Glutamatergic neuron (in vitro differentiated cells): ENCODE measurements at regions not wholly inside any gene's neighbourhood (a gene's known extent, or its start where the extent isn't known, plus 50 kb on each side); places are given as distances from the start of the nearest gene placed in this dataset.
"Not testable (repeated sequence)": the region's sequence is repeated elsewhere in the genome, so short reads cannot be mapped to it uniquely, and the experiment has no call there.

Experiments
- DNase-seq: peaks from one replicate; pipeline ENCODE4 v3.0.0; 2022
- H3K27ac Mint-ChIP-seq: one replicate; pipeline ENCODE4 v1.8.0; 2020; ENCODE audit warnings: mild to moderate bottlenecking, mixed read lengths, inconsistent platforms; ENCODE audit not compliant: unreplicated experiment
- H3K27me3 Mint-ChIP-seq: one replicate; pipeline ENCODE4 v1.8.0; 2020; ENCODE audit warnings: mild to moderate bottlenecking, moderate library complexity, mixed read lengths, inconsistent platforms; ENCODE audit not compliant: unreplicated experiment
- H3K36me3 Mint-ChIP-seq: one replicate; pipeline ENCODE4 v1.8.0; 2020; ENCODE audit warnings: mild to moderate bottlenecking, mixed read lengths, inconsistent platforms; ENCODE audit not compliant: unreplicated experiment
- H3K4me1 Mint-ChIP-seq: one replicate; pipeline ENCODE4 v1.8.0; 2020; ENCODE audit warnings: mild to moderate bottlenecking, low read depth, mixed read lengths, inconsistent platforms; ENCODE audit not compliant: unreplicated experiment
- H3K4me3 Mint-ChIP-seq: one replicate; pipeline ENCODE4 v1.8.0; 2020; ENCODE audit warnings: mild to moderate bottlenecking, mixed read lengths, inconsistent platforms; ENCODE audit not compliant: unreplicated experiment
- H3K9me3 Mint-ChIP-seq: one replicate; pipeline ENCODE4 v1.8.0; 2020; ENCODE audit warnings: mild to moderate bottlenecking, moderate library complexity, mixed read lengths, inconsistent platforms; ENCODE audit not compliant: unreplicated experiment
- TF ChIP-seq, protein P1 (sequence below): fragments of 200-600 bp; sonication (generic); IDR thresholded peaks from one replicate; pipeline ENCODE4 v1.5.0; 2021; ENCODE audit not compliant: partially characterized antibody, unreplicated experiment

DNA sequence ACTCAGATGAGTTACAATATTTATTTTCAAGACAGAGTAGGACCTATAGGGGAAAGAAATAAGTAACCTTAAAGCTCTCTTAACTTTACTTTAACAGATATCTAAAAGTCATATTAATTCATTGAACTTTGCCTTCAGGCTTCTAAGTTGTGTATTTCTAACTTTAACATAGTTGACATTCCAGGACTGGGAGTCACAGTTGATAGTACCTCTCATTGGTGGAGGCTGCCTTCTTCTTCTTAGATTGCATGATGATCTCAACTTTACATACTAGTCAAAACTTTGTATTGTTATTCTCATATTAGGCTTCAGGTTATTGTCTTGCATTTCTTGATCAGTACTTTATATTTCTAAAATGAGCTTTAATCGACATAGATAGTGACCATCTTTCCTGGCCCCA, 350.1 kb upstream of the KIF2B start:
- no peak for DNase-seq
- no peaks in the 10 kb centered on the region for H3K4me1 Mint-ChIP-seq
- H3K36me3 Mint-ChIP-seq = no peaks in the 10 kb centered on the region
- H3K27me3 Mint-ChIP-seq = no peaks in the 10 kb centered on the region
- H3K4me3 Mint-ChIP-seq = no peak overlapping the region
- H3K9me3 Mint-ChIP-seq = no peaks in the 10 kb centered on the region
- TF ChIP-seq, protein P1, sequence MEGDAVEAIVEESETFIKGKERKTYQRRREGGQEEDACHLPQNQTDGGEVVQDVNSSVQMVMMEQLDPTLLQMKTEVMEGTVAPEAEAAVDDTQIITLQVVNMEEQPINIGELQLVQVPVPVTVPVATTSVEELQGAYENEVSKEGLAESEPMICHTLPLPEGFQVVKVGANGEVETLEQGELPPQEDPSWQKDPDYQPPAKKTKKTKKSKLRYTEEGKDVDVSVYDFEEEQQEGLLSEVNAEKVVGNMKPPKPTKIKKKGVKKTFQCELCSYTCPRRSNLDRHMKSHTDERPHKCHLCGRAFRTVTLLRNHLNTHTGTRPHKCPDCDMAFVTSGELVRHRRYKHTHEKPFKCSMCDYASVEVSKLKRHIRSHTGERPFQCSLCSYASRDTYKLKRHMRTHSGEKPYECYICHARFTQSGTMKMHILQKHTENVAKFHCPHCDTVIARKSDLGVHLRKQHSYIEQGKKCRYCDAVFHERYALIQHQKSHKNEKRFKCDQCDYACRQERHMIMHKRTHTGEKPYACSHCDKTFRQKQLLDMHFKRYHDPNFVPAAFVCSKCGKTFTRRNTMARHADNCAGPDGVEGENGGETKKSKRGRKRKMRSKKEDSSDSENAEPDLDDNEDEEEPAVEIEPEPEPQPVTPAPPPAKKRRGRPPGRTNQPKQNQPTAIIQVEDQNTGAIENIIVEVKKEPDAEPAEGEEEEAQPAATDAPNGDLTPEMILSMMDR = no peak
- no peak overlapping the region for H3K27ac Mint-ChIP-seq

DNA sequence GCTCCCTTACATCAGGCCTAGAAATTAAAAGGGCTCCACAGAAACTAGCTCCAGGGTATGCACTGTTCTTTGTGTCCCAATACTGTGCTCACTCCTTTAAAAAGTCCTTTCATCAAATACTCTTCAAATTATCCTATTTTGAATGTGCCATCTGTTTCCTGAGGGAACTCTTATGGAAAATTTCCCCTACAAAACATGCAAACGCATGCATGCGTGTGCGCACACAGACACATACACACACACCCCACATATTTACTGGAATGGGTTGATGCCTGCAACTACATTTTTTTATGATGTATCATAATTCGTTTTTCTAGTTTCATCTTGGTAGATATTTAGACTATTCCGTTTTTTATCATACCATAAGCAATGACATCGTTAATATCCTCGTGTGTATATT, 351.2 kb upstream of the KIF2B start:
- Mint-ChIP-seq H3K4me1 (no peaks in the 10 kb centered on the region), H3K36me3 (no peaks in the 10 kb centered on the region), H3K27me3 (no peaks in the 10 kb centered on the region), H3K4me3 (no peak overlapping the region), H3K27ac (no peak overlapping the region), H3K9me3 (no peaks in the 10 kb centered on the region)
- no peak for DNase-seq
- TF ChIP-seq, protein P1 = no peak

DNA sequence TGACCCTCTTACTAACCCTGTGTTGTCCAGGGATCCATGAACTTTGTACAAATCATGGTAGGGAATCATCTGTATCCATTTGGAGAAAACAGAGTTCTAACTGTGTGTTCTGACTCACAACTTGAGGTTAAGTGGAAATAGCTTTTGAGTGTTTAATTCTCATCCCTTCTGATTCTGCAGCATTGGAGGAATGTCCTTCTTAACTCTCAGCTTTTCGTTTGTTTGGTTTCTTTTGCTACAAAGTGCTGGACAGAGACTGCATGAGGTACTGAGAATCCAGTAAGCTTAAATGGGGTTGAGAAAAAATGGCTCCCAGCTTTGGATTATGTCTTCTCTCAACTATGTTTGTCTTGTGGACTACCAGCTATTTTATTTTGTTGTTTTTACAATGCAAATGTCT, 352.1 kb upstream of the KIF2B start:
- no peaks in the 10 kb centered on the region for H3K36me3 Mint-ChIP-seq
- no peak overlapping the region for H3K4me3 Mint-ChIP-seq
- no peaks in the 10 kb centered on the region for H3K9me3 Mint-ChIP-seq
- DNase-seq = no peak
- TF ChIP-seq, protein P1 = no peak
- H3K27ac Mint-ChIP-seq = no peak overlapping the region
- no peaks in the 10 kb centered on the region for H3K4me1 Mint-ChIP-seq
- H3K27me3 Mint-ChIP-seq = peaks cover 2% of the 10 kb centered on the region

DNA sequence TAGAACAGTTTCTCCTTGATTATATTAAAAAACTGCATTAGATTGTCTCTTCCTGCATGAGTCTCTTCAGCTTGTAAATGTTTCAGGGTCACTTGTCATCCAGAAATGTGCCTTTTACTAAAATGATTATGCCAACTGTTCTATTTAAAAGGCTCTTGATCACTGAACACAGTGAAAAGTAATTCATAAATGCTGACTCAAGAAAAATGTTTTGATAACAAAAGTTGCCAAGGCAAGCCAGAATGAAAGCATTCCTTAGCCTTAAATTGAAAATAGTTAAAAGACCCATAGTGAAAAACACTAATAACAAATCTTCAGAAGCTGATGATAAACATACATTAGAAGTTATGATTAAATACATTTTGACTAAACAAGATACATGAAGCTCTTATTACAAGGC, 356.0 kb upstream of the KIF2B start:
- H3K4me1 Mint-ChIP-seq = no peaks in the 10 kb centered on the region
- TF ChIP-seq, protein P1 = no peak
- no peak for DNase-seq
- H3K27ac Mint-ChIP-seq = no peak overlapping the region
- no peaks in the 10 kb centered on the region for H3K36me3 Mint-ChIP-seq
- no peaks in the 10 kb centered on the region for H3K9me3 Mint-ChIP-seq
- peaks cover 2% of the 10 kb centered on the region for H3K27me3 Mint-ChIP-seq
- no peak overlapping the region for H3K4me3 Mint-ChIP-seq

DNA sequence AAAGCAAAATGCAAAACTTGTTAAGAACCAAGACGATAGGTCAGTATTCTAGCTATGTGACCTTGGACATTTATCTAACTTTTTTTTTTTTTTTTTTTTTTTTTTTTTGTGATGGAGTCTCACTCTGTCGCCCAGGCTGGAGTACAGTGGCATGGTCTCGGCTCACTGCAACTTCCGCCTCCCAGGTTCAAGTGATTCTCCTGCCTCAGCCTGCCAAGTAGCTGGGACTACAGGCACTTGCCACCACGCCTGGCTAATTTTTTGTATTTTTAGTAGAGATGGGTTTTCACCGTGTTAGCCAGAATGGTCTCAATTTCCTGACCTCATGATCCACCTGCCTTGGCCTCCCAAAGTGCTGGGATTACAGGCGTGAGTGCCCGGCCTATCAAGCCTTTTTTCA, 358.3 kb upstream of the KIF2B start:
- DNase-seq, H3K27ac Mint-ChIP-seq, H3K27me3 Mint-ChIP-seq, H3K36me3 Mint-ChIP-seq, H3K9me3 Mint-ChIP-seq, H3K4me1 Mint-ChIP-seq, H3K4me3 Mint-ChIP-seq: not testable (repeated sequence)

DNA sequence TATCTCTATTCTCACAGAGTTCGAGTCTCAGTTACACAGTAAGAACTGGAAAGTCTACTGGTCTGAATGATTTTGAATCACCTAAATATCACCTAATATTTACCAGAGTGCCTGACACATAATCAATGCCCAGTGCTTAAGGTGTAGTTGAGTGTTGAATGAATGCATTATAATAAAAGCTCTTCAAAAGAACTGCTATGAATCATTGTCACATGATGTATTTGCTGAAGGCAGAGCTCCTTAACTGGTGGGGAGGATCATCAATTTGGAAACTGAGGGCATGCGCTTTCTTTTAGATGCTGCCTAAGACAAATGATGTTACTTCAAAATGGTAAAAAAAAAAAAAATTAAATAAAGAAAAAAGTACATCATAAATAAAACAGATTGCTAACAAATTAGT, 359.4 kb upstream of the KIF2B start:
- no peak overlapping the region for H3K4me3 Mint-ChIP-seq
- no peak for DNase-seq

More for the DNA sequence above, 359.4 kb upstream of the KIF2B start:
- Mint-ChIP-seq H3K27me3 (peaks cover 2% of the 10 kb centered on the region), H3K36me3 (peaks cover 9% of the 10 kb centered on the region), H3K9me3 (peaks cover 5% of the 10 kb centered on the region), H3K4me1 (no peaks in the 10 kb centered on the region), H3K27ac (no peak overlapping the region)
- TF ChIP-seq, protein P1 = no peak
